CD14-positive monocyte (primary cell): ENCODE measurements at regions not wholly inside any gene's neighbourhood (a gene's known extent, or its start where the extent isn't known, plus 50 kb on each side); places are given as distances from the start of the nearest gene placed in this dataset.

ENCODE experiments used
- DNase-seq, 3 donors: peaks; one replicate each; pipeline ENCODE4 v3.0.0-alpha.2; 2011 to 2022
- H2AFZ ChIP-seq: 2 replicates; pipeline ENCODE4 v1.6.0; 2012; ENCODE audit warnings: mild to moderate bottlenecking, low read depth, low read length, inconsistent platforms; ENCODE audit not compliant: insufficient read depth, poor library complexity, severe bottlenecking
- H3K27ac ChIP-seq, 2 donors: 1 replicate in 1 of 2; 2 replicates in 1 of 2; pipeline ENCODE4 v1.5.1; 2012 to 2013; ENCODE audit warnings: low read length in 2 of 2, control low read depth in 1 of 2, inconsistent platforms in 1 of 2, low read depth in 1 of 2, mild to moderate bottlenecking in 1 of 2
- H3K27me3 ChIP-seq, 2 donors: one replicate each; pipeline versions ENCODE4 v1.6.0 to v1.6.1; 2011 to 2013; ENCODE audit warnings: low read length in 2 of 2; ENCODE audit not compliant: control insufficient read depth in 2 of 2, insufficient read depth in 2 of 2
- H3K36me3 ChIP-seq, 2 donors: replicated peaks in 1 of 2; 1 replicate in 1 of 2; 2 replicates in 1 of 2; pipeline versions ENCODE4 v1.5.1 to v1.6.1; 2012 to 2013; ENCODE audit warnings: low read length in 2 of 2, control low read depth in 1 of 2, inconsistent platforms in 1 of 2, mild to moderate bottlenecking in 1 of 2; ENCODE audit not compliant: insufficient read depth in 2 of 2, control insufficient read depth in 1 of 2
- H3K4me1 ChIP-seq, 2 donors: 1 replicate in 1 of 2; 2 replicates in 1 of 2; pipeline versions ENCODE4 v1.5.1 to v1.6.1; 2012 to 2013; ENCODE audit warnings: low read length in 2 of 2, control low read depth in 1 of 2, inconsistent platforms in 1 of 2, mild to moderate bottlenecking in 1 of 2, moderate library complexity in 1 of 2; ENCODE audit not compliant: insufficient read depth in 2 of 2, control insufficient read depth in 1 of 2
- H3K4me2 ChIP-seq: replicated peaks from 2 replicates; pipeline ENCODE3; 2012; ENCODE audit warnings: low read length, moderate library complexity, mild to moderate bottlenecking; ENCODE audit not compliant: poor library complexity, severe bottlenecking; ENCODE audit errors: extremely low read depth
- H3K4me3 ChIP-seq, 3 experiments: fragments of 200-600 bp in 1 of 3; sonication (generic) in 1 of 3; replicated peaks in 1 of 3; 1 replicate in 2 of 3; 2 replicates in 1 of 3; pipeline ENCODE4 v1.5.1; 2011 to 2013; ENCODE audit warnings: low read length in 3 of 3, mild to moderate bottlenecking in 3 of 3, control low read depth in 2 of 3, low read depth in 2 of 3, inconsistent platforms in 1 of 3, moderate library complexity in 1 of 3
- H3K79me2 ChIP-seq: 2 replicates; pipeline ENCODE4 v1.6.0; 2012; ENCODE audit warnings: mild to moderate bottlenecking, control low read depth, inconsistent platforms, low read length, moderate library complexity; ENCODE audit not compliant: insufficient read depth
- H3K9ac ChIP-seq: 2 replicates; pipeline ENCODE4 v1.6.0; 2017; ENCODE audit warnings: low read length, mild to moderate bottlenecking; ENCODE audit not compliant: insufficient read depth, poor library complexity, severe bottlenecking
- H3K9me3 ChIP-seq, 2 donors: replicated peaks in 1 of 2; 1 replicate in 1 of 2; 2 replicates in 1 of 2; pipeline versions ENCODE4 v1.5.1 to v1.6.1; 2012 to 2013; ENCODE audit warnings: low read length in 2 of 2, control low read depth in 1 of 2; ENCODE audit not compliant: control insufficient read depth in 1 of 2, insufficient read depth in 1 of 2
- H4K20me1 ChIP-seq: 2 replicates; pipeline ENCODE4 v1.6.0; 2012; ENCODE audit warnings: mild to moderate bottlenecking, low read length, control low read depth, moderate library complexity; ENCODE audit not compliant: insufficient read depth
- H3K27ac Mint-ChIP-seq, 7 donors: one replicate each; pipeline ENCODE4 v1.8.0; 2020; ENCODE audit warnings: mild to moderate bottlenecking in 7 of 7, mixed read lengths in 7 of 7, moderate library complexity in 6 of 7, inconsistent platforms in 2 of 7
- H3K27me3 Mint-ChIP-seq, 3 donors: one replicate each; pipeline ENCODE4 v1.8.0; 2021 to 2022; ENCODE audit warnings: low read depth in 3 of 3, mild to moderate bottlenecking in 3 of 3, mixed read lengths in 3 of 3, moderate library complexity in 3 of 3, inconsistent platforms in 1 of 3
- H3K36me3 Mint-ChIP-seq, 2 donors: one replicate each; pipeline ENCODE4 v1.8.0; 2020; ENCODE audit warnings: mixed read lengths in 2 of 2, inconsistent platforms in 1 of 2, mild to moderate bottlenecking in 1 of 2
- H3K4me1 Mint-ChIP-seq: one replicate; pipeline ENCODE4 v1.8.0; 2020; ENCODE audit warnings: mild to moderate bottlenecking, mixed read lengths
- H3K4me3 Mint-ChIP-seq, 2 donors: one replicate each; pipeline ENCODE4 v1.8.0; 2020; ENCODE audit warnings: mild to moderate bottlenecking in 2 of 2, mixed read lengths in 2 of 2, moderate library complexity in 1 of 2
- H3K9me3 Mint-ChIP-seq, 7 donors: one replicate each; pipeline ENCODE4 v1.8.0; 2020 to 2022; ENCODE audit warnings: mixed read lengths in 7 of 7, mild to moderate bottlenecking in 6 of 7, moderate library complexity in 6 of 7, inconsistent platforms in 2 of 7
- WGBS: methylation state at CpG from one replicate; pipeline ENCODE4 v1.1.5; 2013; ENCODE audit warnings: missing lambda C conversion rate; ENCODE audit not compliant: insufficient coverage; 5-methylcytosine and 5-hydroxymethylcytosine counted together
- intact Hi-C, 2 donors: fragments of 100-400 bp; cut with micrococcal nuclease; formaldehyde crosslinking; loops; one replicate each; pipeline versions ENCODE4 v1.15.0 to v1.15.1; 2023
- TF ChIP-seq, protein P1 (sequence below): fragments of 200-600 bp; IDR thresholded peaks from one replicate; pipeline ENCODE4 v1.8.0; 2022; ENCODE audit warnings: antibody characterized with exemption, mild to moderate bottlenecking

DNA sequence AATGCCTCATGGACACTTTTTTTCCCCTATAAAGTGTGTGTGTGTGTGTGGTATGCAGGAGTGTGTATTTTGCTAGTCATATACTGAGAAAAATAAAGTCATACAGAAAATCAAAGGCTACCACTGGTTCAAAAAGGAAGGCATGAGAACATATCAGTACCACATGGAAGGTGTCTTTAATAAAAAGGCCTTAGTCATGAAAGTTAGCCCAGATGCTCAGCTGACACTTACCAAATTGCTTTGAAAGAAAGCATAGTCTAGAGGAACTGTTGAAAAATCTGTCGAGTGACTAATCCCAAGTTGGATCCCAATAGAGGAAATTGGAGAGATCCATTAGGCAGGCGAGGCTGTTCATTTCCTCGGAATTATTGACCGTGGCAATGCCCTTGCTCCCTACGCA, 432.9 kb upstream of the CFAP20DC start:
- peaks cover 0 to 3% (median 0%) of the 10 kb centered on the region in 7 donors for H3K9me3 Mint-ChIP-seq
- no peaks in the 10 kb centered on the region for H3K27me3 ChIP-seq
- no peak overlapping the region for H3K4me3 ChIP-seq
- peaks cover 21 to 30% of the 10 kb centered on the region in 2 donors for H3K4me1 ChIP-seq
- no peak overlapping the region for H2AFZ ChIP-seq
- TF ChIP-seq, protein P1, sequence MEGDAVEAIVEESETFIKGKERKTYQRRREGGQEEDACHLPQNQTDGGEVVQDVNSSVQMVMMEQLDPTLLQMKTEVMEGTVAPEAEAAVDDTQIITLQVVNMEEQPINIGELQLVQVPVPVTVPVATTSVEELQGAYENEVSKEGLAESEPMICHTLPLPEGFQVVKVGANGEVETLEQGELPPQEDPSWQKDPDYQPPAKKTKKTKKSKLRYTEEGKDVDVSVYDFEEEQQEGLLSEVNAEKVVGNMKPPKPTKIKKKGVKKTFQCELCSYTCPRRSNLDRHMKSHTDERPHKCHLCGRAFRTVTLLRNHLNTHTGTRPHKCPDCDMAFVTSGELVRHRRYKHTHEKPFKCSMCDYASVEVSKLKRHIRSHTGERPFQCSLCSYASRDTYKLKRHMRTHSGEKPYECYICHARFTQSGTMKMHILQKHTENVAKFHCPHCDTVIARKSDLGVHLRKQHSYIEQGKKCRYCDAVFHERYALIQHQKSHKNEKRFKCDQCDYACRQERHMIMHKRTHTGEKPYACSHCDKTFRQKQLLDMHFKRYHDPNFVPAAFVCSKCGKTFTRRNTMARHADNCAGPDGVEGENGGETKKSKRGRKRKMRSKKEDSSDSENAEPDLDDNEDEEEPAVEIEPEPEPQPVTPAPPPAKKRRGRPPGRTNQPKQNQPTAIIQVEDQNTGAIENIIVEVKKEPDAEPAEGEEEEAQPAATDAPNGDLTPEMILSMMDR: no peak
- peaks cover 0 to 4% (median 0%) of the 10 kb centered on the region in 3 donors for H3K27me3 Mint-ChIP-seq
- peaks cover 28% of the 10 kb centered on the region for H3K4me1 Mint-ChIP-seq
- no peak overlapping the region for H3K27ac Mint-ChIP-seq
- WGBS: 50% methylated on average over 2 of the region's 5 CpGs
- no peak overlapping the region for H3K9ac ChIP-seq
- DNase-seq: no peak
- H3K4me2 ChIP-seq: no peak overlapping the region
- H3K9me3 ChIP-seq: no peaks in the 10 kb centered on the region
- intact Hi-C loops: no loop called here
- H3K27ac ChIP-seq: no peak overlapping the region
- H4K20me1 ChIP-seq: no peaks in the 10 kb centered on the region
- H3K36me3 Mint-ChIP-seq: no peaks in the 10 kb centered on the region
- no peaks in the 10 kb centered on the region for H3K79me2 ChIP-seq
- H3K36me3 ChIP-seq: no peaks in the 10 kb centered on the region
- no peak overlapping the region for H3K4me3 Mint-ChIP-seq

DNA sequence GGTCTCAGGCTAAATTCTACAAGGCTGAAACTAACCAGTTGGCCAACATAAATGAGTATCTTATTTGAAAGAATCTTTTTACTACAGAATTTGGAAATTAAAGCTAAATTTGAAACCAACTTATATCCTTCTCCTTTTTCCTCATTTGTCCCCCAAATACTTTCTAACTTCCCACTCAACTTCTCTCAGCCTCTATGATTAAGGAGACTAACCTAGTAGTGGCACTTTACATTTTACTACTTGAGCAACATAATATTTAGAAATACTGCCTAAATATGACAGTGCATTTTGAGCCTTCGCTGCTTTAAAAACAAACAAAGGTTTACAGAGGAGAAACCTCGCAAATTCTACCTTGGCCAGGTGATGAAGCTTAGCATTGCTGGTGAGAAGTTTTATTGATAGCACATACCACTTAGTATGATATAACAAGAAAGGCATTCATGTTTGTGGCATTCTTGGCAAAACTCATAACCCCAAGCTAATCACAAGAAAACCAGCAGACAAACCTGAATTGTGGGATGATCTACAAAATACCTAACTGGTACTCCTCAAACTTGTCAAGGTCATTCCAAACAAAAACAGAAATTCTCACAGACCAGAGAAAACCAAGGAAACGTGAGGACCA, 432.1 kb upstream of the CFAP20DC start:
- WGBS: no CpG with 5 or more reads among the region's 3 CpGs
- peaks cover 21 to 30% of the 10 kb centered on the region in 2 donors for H3K4me1 ChIP-seq
- H3K27ac ChIP-seq: no peak overlapping the region
- intact Hi-C loops: no loop called here
- H4K20me1 ChIP-seq: no peaks in the 10 kb centered on the region
- Mint-ChIP-seq H3K4me3 (no peak overlapping the region), H3K4me1 (peaks cover 28% of the 10 kb centered on the region), H3K36me3 (no peaks in the 10 kb centered on the region), H3K27me3 (peaks cover 0 to under 1% (median 0%) of the 10 kb centered on the region in 3 donors), H3K9me3 (peaks cover 0 to 3% (median 0%) of the 10 kb centered on the region in 7 donors), H3K27ac (peak overlapping the region in 2 of 7 donors; percentile 19 to 62)
- H3K9me3 ChIP-seq: no peaks in the 10 kb centered on the region
- no peak overlapping the region for H3K4me3 ChIP-seq
- H3K79me2 ChIP-seq: no peaks in the 10 kb centered on the region
- H3K27me3 ChIP-seq: no peaks in the 10 kb centered on the region
- no peak overlapping the region for H3K9ac ChIP-seq
- H3K36me3 ChIP-seq: no peaks in the 10 kb centered on the region
- H3K4me2 ChIP-seq: no peak overlapping the region
- H2AFZ ChIP-seq: no peak overlapping the region
- TF ChIP-seq, protein P1: no peak
- peak in 1 of 3 donors; percentile 18 for DNase-seq
